GM21717 (cell line): ENCODE measurements at regions not wholly inside any gene's neighbourhood (a gene's known extent, or its start where the extent isn't known, plus 50 kb on each side); places are given as distances from the start of the nearest gene placed in this dataset.
A peak's percentile ranks its signal among the peaks of the same experiment; 100 is the strongest.

ENCODE experiments used
- ATAC-seq: cut with Tn5 transposase; IDR thresholded peaks from one replicate; pipeline ENCODE4 v1.9.1; 2021; ENCODE audit warnings: mild to moderate bottlenecking, moderate library complexity; ENCODE audit not compliant: unreplicated experiment

DNA sequence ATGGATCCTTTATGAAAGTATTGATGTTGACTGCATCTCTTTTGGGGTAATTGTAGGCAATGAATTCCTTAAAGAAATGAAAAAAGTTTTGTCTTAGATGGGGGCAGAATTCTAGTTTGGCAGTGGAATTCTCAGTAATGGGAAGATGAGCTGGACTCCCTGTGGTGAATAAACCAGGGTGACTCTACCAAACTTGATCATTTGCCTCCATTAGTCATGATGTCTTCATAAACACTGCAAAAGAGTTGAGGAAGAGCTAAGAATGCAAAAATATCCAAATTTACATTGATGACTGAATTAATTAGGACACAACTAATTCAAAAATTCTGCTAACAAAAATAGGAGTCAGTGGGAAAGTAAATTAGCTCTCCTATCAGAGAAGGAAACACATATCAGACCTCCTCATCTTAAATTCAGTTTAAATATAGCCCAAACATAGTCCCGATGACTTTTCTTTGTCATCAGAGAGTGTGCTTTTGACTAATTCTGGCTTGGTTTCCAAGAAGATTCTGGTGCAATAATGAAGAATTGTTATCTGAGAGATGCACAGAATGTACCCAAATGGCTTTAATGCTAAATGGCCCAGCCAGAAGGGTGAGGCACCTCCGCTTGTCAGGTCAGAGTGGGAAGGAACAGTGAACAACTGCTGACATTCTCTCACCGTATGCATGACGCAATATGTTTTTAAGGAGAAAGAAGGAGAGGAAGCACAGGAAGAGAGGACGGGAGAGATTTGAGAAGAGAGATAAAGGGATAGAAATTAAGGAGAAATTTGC is 525.1 kb downstream of the LMO4 start:
- ATAC-seq: no peak

DNA sequence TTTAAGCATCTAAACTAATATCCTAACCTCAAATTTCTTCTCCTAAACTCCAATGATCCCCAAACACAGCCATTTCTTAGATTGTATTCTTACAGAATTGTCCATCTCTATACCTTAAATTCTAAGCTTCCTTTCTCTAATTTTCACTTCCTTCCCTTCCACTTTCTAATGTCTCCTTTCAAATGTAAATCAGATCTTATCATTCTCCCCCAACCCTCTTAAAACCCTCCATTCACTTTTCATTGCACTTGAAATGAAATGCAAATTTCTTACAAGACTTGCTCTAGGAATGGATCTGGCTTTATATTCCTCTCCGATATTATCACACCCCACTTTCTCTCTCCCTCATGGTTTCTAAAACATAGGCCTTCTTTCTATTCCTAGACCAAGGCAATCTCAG is 534.6 kb downstream of the LMO4 start:
- ATAC-seq: no peak

DNA sequence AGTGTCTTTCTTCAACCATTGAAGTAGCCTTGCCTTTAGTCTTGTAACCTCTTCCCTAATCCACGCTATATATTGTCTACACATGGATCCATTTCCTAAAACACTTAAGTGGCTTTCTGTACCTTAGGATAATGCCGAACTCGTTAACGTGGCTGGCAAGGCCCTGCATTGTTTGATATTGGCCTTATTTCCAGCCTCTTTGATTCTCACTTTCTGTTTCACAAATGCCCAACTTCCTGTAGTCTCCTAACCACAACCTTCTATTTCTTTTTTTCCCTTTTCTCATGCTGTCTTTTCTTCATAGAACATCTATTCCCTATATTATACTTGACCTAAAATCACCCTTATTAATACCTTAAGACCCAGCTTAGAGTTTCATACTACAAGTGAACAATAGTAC is 536.0 kb downstream of the LMO4 start:
- ATAC-seq: no peak

GRCh38 chr1:87866416-87866815 is 537.7 kb downstream of the LMO4 start:
- no peak for ATAC-seq

DNA sequence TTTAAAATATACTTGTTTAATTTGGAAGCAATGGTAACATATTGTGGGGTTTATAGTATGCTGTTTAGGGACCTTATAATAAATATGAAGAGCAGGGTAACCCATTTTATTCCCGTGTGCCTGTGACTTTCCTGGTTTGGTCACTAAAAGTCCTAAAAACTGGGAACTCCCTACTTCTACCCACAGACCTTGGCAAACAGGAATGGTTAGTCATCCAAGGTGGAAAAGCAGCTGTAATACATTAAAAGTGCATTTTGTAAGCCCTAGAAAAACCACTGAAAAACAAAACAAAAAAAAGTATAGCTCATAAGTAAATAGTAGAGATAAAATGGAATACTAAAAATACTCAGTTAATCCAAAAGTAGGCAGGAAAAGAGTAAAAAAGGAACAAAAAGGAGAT is 538.9 kb downstream of the LMO4 start:
- ATAC-seq: no peak

DNA sequence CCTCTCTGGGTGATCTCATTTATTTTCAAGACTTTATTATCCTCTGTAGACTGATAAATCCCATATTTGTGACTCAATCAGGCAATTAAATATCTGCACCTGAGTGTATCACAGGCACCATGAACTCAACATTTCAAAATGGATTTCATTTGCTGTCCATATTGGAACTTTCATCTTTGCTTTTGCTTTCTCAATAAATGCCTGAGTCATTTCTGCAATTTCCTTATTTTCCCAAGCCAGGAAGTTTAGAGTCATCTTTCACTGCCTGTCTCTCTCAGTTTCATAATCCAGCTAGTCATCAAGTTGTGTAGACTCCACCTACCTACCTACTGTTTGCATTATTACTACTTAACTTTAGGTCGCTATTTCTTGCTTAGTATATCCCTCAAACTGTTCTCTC is 540.9 kb downstream of the LMO4 start:
- no peak for ATAC-seq

DNA sequence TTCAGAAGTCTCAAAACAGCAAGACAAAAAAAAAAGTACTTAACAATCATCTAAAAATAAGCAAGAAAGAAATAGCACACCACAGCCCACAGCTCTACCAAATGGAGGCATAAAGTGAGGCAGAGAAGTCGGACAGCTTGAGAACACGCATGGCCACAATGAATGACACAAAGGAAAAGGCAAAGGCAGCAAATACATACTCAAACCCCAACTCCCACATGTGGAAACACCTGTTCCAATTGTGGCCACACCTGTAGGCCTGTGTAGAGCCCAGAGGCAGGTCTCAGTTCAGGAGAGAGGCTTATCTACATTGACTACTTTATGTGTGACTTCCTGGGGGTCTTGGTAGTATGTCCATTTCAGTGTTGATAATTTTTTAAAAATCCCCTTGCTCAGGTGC is 543.5 kb downstream of the LMO4 start:
- peak; percentile 70 for ATAC-seq

GRCh38 chr1:87872692-87873091 is 544.0 kb downstream of the LMO4 start:
- no peak for ATAC-seq

DNA sequence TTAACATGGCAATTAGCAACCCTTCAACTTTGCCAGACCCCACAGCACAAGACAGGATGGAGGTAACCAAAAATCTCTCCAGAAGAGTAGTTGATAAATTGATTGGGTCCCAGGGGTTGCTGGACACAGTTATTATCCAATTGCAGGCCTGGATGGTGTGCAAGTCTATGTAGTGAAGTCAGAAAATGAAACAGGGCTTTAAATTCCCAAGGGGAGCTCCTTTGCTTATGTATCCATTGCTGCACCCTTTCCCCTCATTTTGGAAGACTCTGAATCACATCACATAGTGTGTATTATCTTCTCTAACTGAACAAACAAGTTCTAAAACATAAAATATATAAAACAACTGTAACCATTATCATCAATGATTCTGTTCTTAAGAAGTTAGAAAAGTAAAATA is 550.2 kb downstream of the LMO4 start:
- ATAC-seq: no peak

DNA sequence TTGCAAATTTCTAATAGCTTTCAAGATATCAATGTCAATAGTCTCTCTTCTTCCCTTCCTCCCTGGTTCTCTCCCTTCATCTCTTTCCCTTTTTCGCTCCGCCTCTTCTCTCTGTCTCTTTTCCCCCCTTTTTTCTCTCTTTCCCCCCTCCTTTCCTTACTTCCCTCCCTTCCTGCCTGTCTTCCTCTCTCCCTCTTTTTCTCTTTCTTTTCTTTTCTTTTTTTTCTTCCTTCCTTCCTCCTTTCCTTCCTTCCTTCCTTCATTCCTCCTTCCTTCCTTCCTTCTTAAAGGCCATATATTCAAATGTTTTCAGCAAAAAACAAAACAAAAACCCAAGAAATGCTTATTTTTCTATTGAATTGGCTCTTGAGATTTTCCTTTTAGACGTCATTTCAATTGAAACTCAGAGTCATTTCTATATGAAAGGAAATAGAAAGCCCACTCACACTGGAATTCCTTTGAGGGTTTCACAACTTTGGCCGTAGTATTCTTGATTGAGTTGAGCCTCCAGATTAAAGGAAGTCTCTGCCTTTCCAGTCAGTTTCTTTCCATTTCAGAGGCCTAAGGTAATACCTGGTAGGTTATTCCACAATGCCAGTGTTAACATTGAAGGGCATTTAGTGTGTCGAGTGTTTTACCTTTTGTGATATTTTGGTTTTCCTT is 551.5 kb downstream of the LMO4 start:
- ATAC-seq: no peak

GRCh38 chr1:87880764-87881163 is 552.1 kb downstream of the LMO4 start:
- no peak for ATAC-seq

DNA sequence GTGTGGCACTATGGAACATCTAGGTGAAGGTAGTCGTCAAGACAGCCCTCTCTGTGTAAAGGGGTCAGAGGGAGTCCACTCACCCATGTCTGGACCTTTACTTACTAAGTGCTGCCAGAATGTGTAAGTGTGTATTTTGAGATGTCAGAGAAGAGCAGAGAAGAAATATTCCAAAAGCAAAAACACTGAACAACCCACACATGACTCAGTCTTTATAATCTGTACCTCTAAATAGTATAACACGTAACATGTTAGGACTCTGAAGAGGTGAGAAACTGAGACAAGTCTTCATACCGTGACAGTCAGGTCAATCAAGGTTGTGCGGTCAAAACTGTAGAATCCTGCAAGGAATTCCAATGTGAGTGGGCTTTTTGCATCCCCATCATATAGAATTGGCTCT is 555.2 kb downstream of the LMO4 start:
- no peak for ATAC-seq

GRCh38 chr1:87884581-87884980 is 555.9 kb downstream of the LMO4 start:
- no peak for ATAC-seq

GRCh38 chr1:87885278-87886025 is 556.8 kb downstream of the LMO4 start:
- ATAC-seq: no peak

DNA sequence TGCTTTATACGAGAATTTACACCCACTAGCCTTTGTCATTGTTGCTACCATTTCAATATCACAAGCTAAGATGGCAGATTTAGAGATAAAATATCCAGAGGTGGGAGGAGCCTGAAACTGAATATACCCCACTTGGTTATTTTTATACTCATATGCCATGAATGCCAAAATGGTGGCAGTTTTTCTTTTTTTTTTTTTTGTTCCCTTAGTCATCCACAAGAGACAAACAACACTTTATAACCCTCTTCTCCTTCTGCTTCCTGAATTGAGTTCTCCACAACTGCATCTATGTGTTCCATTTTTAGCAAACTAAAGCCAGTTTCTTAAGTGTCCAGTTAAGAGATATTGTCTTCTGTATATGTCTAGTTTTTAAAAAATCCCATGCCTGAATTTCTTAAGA is 558.4 kb downstream of the LMO4 start:
- ATAC-seq: no peak

- no peak for ATAC-seq
Measured at GRCh38 chr1:87888446-87888845, 559.8 kb downstream of the LMO4 start.

- ATAC-seq: no peak
Measured at GRCh38 chr1:87894062-87894461, 565.4 kb downstream of the LMO4 start.

GRCh38 chr1:87897481-87897880 is 568.8 kb downstream of the LMO4 start:
- no peak for ATAC-seq

DNA sequence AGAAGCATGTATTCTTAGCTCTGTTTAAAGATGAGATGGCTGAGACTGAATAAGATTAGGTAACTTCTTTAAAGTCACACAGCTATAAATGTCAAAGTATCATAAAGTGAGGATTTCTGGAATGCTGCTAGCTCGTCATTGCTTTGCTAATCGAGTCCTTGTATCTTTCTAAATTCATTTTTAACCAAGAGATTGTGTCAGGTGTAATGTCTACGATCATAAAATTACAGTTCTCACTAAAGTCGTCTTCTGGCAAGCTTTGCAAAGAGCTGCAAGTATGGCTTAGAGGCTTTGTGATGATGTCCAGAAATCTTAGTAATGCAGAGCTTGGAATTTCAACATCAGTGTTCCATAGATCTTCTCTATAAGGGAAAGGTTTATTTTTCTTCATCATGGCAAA is 569.8 kb downstream of the LMO4 start:
- no peak for ATAC-seq

GRCh38 chr1:87899017-87899416 is 570.3 kb downstream of the LMO4 start:
- no peak for ATAC-seq

DNA sequence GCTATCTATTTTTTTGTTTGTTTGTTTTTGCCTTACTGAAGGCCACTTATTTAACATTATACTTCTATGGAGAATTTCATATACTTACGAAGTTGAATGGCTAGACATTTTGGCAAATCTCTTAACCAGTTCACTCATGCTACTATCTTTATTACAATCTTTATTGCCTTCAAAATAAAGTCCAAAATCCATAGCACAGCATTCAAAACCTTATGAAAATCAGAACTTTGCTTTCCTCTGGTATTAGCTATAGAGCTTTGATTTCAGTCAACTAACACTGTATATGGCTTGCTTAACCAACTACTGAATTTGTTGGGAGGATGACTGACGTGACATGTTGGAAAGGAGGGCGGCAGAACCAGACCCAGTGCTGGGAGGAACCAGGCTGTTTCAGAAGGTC is 571.1 kb downstream of the LMO4 start:
- no peak for ATAC-seq

DNA sequence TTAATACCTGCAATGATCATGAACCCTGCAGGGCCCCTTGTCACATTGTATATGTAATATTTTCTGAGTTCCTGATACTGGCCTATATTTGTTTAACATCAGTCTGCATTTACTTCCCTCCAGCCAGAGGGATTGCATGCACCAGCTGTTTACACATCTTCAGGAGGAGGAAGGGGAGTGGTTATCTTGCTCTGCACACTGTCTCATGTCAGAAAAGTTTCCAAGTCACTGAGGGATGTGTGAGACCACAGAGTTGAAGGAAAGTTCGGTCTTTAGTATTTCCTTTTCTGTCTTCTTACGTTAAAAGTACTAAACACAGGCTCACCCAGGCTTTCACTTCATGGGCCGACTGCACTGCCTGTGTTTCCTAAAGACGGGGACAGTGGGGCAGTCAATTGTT is 574.1 kb downstream of the LMO4 start:
- peak; percentile 44 for ATAC-seq
